A673 (cell line): ENCODE measurements at regions not wholly inside any gene's neighbourhood (a gene's known extent, or its start where the extent isn't known, plus 50 kb on each side); places are given as distances from the start of the nearest gene placed in this dataset.
A peak's percentile ranks its signal among the peaks of the same experiment; 100 is the strongest.

ENCODE experiments used
- BruUV-seq: library from RNA; stranded (reverse); fragments of 400-500 nt; replicated peaks from 2 replicates; lab custom pipeline; 2021; lab: Mats Ljungman, UMichigan
- CTCF ChIA-PET: fragments of 300-600 bp; sonication (Branson Sonifier 250); formaldehyde crosslinking; loops from one replicate; lab custom pipeline; 2022; ENCODE audit warnings: antibody characterized with exemption; lab: Charles Lee
- POLR2A ChIA-PET: fragments of 300-600 bp; sonication (Branson Sonifier 250); formaldehyde crosslinking; loops from one replicate; lab custom pipeline; 2022; ENCODE audit warnings: antibody characterized with exemption; ENCODE audit not compliant: low non-redundant PET; lab: Charles Lee
- DNase-seq: peaks from one replicate; pipeline ENCODE4 v3.0.0-alpha.2; 2015; ENCODE audit warnings: low spot score
- H3K27ac ChIP-seq: fragments of 200-600 bp; sonication (generic); 2 replicates; pipeline ENCODE4 v1.5.1; 2016; ENCODE audit warnings: mixed run types, low read depth, mild to moderate bottlenecking, mixed read lengths, antibody characterized with exemption, low read length; ENCODE audit not compliant: poor library complexity, severe bottlenecking
- H3K27me3 ChIP-seq: fragments of 200-600 bp; sonication (generic); replicated peaks from 2 replicates; pipeline ENCODE4 v1.6.1; 2017; ENCODE audit warnings: mixed run types, low read depth, mild to moderate bottlenecking, mixed read lengths, antibody characterized with exemption, low read length; ENCODE audit not compliant: insufficient read depth, poor library complexity
- H3K36me3 ChIP-seq: fragments of 200-600 bp; sonication (generic); 2 replicates; pipeline ENCODE4 v1.6.1; 2016; ENCODE audit warnings: mixed run types, mild to moderate bottlenecking, mixed read lengths, antibody characterized with exemption, low read length; ENCODE audit not compliant: insufficient read depth, poor library complexity, severe bottlenecking
- H3K4me1 ChIP-seq: fragments of 200-600 bp; sonication (generic); 2 replicates; pipeline ENCODE4 v1.6.1; 2017; ENCODE audit warnings: mixed run types, mild to moderate bottlenecking, mixed read lengths, antibody characterized with exemption, low read length; ENCODE audit not compliant: insufficient read depth, poor library complexity, severe bottlenecking
- H3K4me3 ChIP-seq: fragments of 200-600 bp; sonication (generic); 2 replicates; pipeline ENCODE4 v1.5.1; 2016; ENCODE audit warnings: low read depth, mixed run types, mild to moderate bottlenecking, mixed read lengths, low read length; ENCODE audit not compliant: poor library complexity, severe bottlenecking
- H3K9me3 ChIP-seq: fragments of 200-600 bp; sonication (generic); 2 replicates; pipeline ENCODE4 v1.6.1; 2016; ENCODE audit warnings: mixed run types, low read depth, mild to moderate bottlenecking, mixed read lengths, antibody characterized with exemption, low read length; ENCODE audit not compliant: poor library complexity, severe bottlenecking
- EZH2 ChIP-seq: fragments of 200-600 bp; sonication (generic); IDR thresholded peaks from 2 replicates; pipeline ENCODE4 v1.6.1; 2017; ENCODE audit warnings: borderline replicate concordance, low read depth, mild to moderate bottlenecking, mixed read lengths, antibody characterized with exemption, low read length; ENCODE audit not compliant: poor library complexity, severe bottlenecking
- intact Hi-C: fragments of 100-400 bp; cut with micrococcal nuclease; formaldehyde crosslinking; loops from one replicate; pipeline ENCODE4 v1.10.0; 2022; ENCODE audit not compliant: unreplicated experiment
- TF ChIP-seq, protein P1 (sequence below): fragments of 300-800, 200-600 bp; sonication (generic); conservative IDR thresholded peaks from 2 replicates; pipeline ENCODE4 v1.5.1; 2017; ENCODE audit warnings: low read depth, mild to moderate bottlenecking, antibody characterized with exemption, low read length, moderate library complexity, mixed read lengths

DNA sequence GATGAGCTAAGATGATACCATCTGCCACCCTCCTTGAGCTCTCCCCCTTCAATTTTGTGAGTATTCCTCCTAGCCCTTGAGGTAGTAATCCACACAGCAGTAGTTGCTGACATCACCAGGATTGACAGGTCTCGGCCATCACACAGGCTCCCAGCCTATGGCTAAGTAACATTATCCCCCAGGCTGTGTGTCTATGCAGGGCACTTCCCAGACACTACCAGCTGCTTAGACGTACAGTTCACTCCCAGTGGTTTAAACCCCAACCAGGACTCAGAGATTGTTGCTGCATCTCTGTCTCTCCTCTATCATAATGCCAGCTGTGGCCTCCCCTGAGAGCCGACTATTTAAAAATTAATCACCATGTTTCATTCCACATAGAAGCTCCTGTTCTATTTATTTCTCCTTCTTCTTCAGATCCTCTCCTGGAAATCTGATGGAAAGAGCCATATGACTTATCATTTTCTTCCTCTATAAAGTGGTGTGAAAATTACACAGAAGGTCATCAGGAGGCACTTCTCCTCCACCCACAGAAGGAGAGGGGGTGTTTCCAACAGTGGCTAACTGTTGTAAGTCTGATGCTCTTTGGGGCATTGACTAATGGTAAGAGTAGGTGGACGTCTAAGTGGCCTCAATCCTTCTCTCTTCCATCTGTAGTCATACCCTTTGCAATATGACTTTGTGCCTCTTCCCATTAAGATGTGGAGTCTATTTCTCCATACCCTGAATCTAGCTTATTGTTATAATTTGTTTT, 396.3 kb downstream of the SETD4 start:
- POLR2A ChIA-PET, result no interaction called here
- intact Hi-C loops, result no loop called here
- no peak overlapping the region for H3K27ac ChIP-seq
- peaks cover 27% of the 10 kb centered on the region for H3K27me3 ChIP-seq
- CTCF ChIA-PET, result no interaction called here
- BruUV-seq, result no TSS peak
- no peaks in the 10 kb centered on the region for H3K4me1 ChIP-seq
- H3K9me3 ChIP-seq, result no peaks in the 10 kb centered on the region
- TF ChIP-seq, protein P1, sequence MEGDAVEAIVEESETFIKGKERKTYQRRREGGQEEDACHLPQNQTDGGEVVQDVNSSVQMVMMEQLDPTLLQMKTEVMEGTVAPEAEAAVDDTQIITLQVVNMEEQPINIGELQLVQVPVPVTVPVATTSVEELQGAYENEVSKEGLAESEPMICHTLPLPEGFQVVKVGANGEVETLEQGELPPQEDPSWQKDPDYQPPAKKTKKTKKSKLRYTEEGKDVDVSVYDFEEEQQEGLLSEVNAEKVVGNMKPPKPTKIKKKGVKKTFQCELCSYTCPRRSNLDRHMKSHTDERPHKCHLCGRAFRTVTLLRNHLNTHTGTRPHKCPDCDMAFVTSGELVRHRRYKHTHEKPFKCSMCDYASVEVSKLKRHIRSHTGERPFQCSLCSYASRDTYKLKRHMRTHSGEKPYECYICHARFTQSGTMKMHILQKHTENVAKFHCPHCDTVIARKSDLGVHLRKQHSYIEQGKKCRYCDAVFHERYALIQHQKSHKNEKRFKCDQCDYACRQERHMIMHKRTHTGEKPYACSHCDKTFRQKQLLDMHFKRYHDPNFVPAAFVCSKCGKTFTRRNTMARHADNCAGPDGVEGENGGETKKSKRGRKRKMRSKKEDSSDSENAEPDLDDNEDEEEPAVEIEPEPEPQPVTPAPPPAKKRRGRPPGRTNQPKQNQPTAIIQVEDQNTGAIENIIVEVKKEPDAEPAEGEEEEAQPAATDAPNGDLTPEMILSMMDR, result no peak
- TF ChIP-seq EZH2, result no peak
- no peak overlapping the region for H3K4me3 ChIP-seq
- no peak for DNase-seq
- no peaks in the 10 kb centered on the region for H3K36me3 ChIP-seq

GRCh38 chr21:35658242-35658641, 402.1 kb downstream of the SETD4 start:
- POLR2A ChIA-PET, result no interaction called here

DNA sequence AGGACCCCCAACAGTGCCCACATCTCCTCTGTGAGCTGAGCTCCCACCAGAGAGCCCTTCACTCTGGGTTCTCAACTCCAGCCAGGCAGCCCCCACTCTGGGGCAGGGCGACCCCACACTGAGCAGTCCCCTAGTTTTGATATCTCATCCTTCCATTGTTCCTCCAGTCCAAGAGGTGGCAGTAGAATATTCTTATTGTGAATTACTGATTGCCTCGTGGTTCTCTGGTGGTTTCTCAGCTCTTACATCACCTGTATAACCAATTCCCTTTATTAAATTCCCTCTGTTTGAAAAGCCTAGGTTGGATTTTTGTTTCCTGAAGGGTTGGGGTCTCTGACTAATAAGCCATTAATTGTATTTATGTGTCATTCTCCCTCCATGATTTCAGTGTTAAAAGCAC, 407.5 kb downstream of the SETD4 start:
- ChIA-PET POLR2A (no interaction called here), CTCF (no interaction called here)

More at GRCh38 chr21:35658242-35658641, 402.1 kb downstream of the SETD4 start:
- Histone ChIP-seq H3K4me3 (no peak overlapping the region), H3K9me3 (no peaks in the 10 kb centered on the region), H3K36me3 (no peaks in the 10 kb centered on the region), H3K27me3 (peaks cover 7% of the 10 kb centered on the region), H3K27ac (no peak overlapping the region), H3K4me1 (no peaks in the 10 kb centered on the region)
- no TSS peak for BruUV-seq
- no peak for TF ChIP-seq EZH2
- TF ChIP-seq, protein P1, result no peak
- intact Hi-C loops, result no loop called here
- no peak for DNase-seq
- CTCF ChIA-PET, result no interaction called here

More for the DNA sequence above, 407.5 kb downstream of the SETD4 start:
- H3K4me1 ChIP-seq, result no peaks in the 10 kb centered on the region
- no TSS peak for BruUV-seq
- H3K27ac ChIP-seq, result no peak overlapping the region
- TF ChIP-seq EZH2, result no peak
- TF ChIP-seq, protein P1, result peak; percentile 25; the same call in 1 of the 2 replicates
- DNase-seq, result no peak
- H3K36me3 ChIP-seq, result no peaks in the 10 kb centered on the region
- no peak overlapping the region for H3K4me3 ChIP-seq
- intact Hi-C loops, result no loop called here
- H3K9me3 ChIP-seq, result no peaks in the 10 kb centered on the region
- peaks cover 22% of the 10 kb centered on the region for H3K27me3 ChIP-seq
